Suprapubic skin (tissue), 4 donors: ENCODE measurements at regions not wholly inside any gene's neighbourhood (a gene's known extent, or its start where the extent isn't known, plus 50 kb on each side); places are given as distances from the start of the nearest gene placed in this dataset.

Experiments used
- DNase-seq, 2 donors: peaks; one replicate each; pipeline ENCODE4 v3.0.0-alpha.2; 2019; ENCODE audit warnings: low spot score in 2 of 2
- H3K27ac ChIP-seq: fragments of 200-600 bp; sonication (generic); one replicate; pipeline ENCODE4 v1.5.1; 2019
- H3K27me3 ChIP-seq: fragments of 200-600 bp; sonication (generic); one replicate; pipeline ENCODE4 v1.5.1; 2019
- H3K36me3 ChIP-seq: fragments of 200-600 bp; sonication (generic); one replicate; pipeline ENCODE4 v1.5.1; 2019
- H3K4me1 ChIP-seq: fragments of 200-600 bp; sonication (generic); one replicate; pipeline ENCODE4 v1.5.1; 2019
- H3K4me3 ChIP-seq: fragments of 200-600 bp; sonication (generic); one replicate; pipeline ENCODE4 v1.5.1; 2019; ENCODE audit warnings: mild to moderate bottlenecking
- H3K9me3 ChIP-seq: fragments of 200-600 bp; sonication (generic); one replicate; pipeline ENCODE4 v1.5.1; 2019
- EP300 ChIP-seq: sonication (generic); formaldehyde crosslinking; IDR thresholded peaks from one replicate; pipeline ENCODE4 v1.6.1; 2017; ENCODE audit warnings: antibody characterized with exemption
- POLR2A ChIP-seq, 2 donors: fragments of 450-650 bp; IDR thresholded peaks; one replicate each; pipeline ENCODE4 v1.6.1; 2017; ENCODE audit warnings: antibody characterized with exemption in 2 of 2, mild to moderate bottlenecking in 2 of 2, moderate library complexity in 2 of 2
- POLR2AphosphoS5 ChIP-seq, 3 donors: sonication (generic); formaldehyde crosslinking; IDR thresholded peaks; one replicate each; pipeline ENCODE4 v1.6.1; 2017; ENCODE audit warnings: antibody characterized with exemption in 3 of 3
- WGBS: methylation state at CpG from one replicate; pipeline ENCODE4 v1.1.5; 2018; 5-methylcytosine and 5-hydroxymethylcytosine counted together
- TF ChIP-seq, protein P1 (sequence below), 2 donors: fragments of 200-600 bp in 1 of 2; fragments of 450-650 bp in 1 of 2; sonication (generic) in 1 of 2; IDR thresholded peaks; one replicate each; pipeline ENCODE4 v1.5.1; 2016 to 2019; ENCODE audit warnings: antibody characterized with exemption in 2 of 2, mild to moderate bottlenecking in 1 of 2, moderate library complexity in 1 of 2

DNA sequence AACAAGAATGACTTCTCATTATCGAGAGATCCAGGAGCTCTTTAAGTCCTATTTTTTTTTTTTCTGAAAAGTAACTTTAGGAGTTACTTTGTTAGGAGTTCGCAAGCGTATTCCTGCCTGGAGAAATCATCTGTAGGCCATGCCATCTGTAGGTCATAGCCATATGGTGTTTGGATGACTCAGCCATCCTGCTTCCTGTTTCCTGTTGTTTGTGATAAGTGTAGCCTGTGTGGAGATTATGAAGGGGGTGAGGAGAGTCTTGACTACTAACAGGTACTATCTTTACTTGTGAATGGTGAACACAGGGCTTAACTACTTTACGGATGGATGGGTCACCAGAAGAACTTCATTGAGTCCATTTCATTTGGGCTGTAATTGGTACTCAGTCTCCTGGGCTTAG is 327.2 kb downstream of the PTPRU start:
- Histone ChIP-seq H3K36me3 (no peaks in the 10 kb centered on the region), H3K4me1 (no peaks in the 10 kb centered on the region), H3K27ac (no peak overlapping the region), H3K27me3 (no peaks in the 10 kb centered on the region), H3K4me3 (no peak overlapping the region), H3K9me3 (peaks cover 29% of the 10 kb centered on the region)
- no peak for TF ChIP-seq POLR2AphosphoS5 (IDR thresholded peaks at IDR 0.05)
- no peak for TF ChIP-seq EP300
- TF ChIP-seq, protein P1, sequence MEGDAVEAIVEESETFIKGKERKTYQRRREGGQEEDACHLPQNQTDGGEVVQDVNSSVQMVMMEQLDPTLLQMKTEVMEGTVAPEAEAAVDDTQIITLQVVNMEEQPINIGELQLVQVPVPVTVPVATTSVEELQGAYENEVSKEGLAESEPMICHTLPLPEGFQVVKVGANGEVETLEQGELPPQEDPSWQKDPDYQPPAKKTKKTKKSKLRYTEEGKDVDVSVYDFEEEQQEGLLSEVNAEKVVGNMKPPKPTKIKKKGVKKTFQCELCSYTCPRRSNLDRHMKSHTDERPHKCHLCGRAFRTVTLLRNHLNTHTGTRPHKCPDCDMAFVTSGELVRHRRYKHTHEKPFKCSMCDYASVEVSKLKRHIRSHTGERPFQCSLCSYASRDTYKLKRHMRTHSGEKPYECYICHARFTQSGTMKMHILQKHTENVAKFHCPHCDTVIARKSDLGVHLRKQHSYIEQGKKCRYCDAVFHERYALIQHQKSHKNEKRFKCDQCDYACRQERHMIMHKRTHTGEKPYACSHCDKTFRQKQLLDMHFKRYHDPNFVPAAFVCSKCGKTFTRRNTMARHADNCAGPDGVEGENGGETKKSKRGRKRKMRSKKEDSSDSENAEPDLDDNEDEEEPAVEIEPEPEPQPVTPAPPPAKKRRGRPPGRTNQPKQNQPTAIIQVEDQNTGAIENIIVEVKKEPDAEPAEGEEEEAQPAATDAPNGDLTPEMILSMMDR (IDR thresholded peaks at IDR 0.05): no peak
- TF ChIP-seq POLR2A (IDR thresholded peaks at IDR 0.05): no peak
- no peak for DNase-seq
- 83% methylated on average over 4 of the region's 4 CpGs for WGBS

DNA sequence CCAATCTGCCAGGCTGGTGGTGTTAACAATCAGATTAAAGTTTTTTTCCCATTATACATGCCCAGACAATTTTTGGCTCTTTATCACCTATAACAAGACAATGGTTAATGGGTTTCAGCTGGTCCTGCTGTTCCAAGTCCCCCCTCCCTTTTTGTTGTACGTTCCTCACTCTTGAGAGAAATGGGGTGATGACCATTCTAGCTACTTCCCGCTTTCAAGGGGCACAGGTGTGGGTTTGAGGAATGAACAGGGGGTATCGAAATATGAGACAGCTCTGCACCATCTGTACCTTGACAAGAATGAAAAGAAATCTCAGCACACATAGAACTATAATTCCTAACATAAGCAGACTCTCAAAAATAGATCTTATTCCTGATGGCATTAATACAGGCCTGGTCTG is 326.8 kb downstream of the PTPRU start:
- TF ChIP-seq POLR2AphosphoS5 (IDR thresholded peaks at IDR 0.05) (no peak), EP300 (no peak), POLR2A (IDR thresholded peaks at IDR 0.05) (no peak)
- TF ChIP-seq, protein P1 (IDR thresholded peaks at IDR 0.05): no peak
- Histone ChIP-seq H3K9me3 (peaks cover 28% of the 10 kb centered on the region), H3K27ac (no peak overlapping the region), H3K27me3 (no peaks in the 10 kb centered on the region), H3K4me1 (no peaks in the 10 kb centered on the region), H3K36me3 (no peaks in the 10 kb centered on the region), H3K4me3 (no peak overlapping the region)
- no peak for DNase-seq
- WGBS: 81% methylated on average over 3 of the region's 3 CpGs

DNA sequence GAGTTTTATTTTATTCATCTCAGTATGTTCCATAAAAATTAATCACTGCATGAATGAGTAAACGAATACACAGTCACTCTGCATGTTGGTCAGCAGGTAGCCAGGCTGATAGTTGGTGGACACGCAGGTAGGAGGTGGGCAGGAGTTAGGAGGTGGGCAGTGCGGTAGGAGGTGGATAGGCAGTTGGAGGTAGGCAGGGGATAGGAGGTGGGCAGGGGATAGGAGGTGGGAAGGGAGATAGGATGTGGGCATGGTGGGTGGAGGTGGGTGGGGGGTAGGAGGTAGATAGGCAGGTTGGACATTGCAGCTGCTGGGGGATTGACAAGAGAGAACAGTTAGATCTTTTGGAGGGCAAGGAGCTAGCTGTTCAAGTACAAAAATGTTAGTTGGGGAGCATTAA is 322.7 kb downstream of the PTPRU start:
- Histone ChIP-seq H3K27ac (no peak overlapping the region), H3K4me3 (no peak overlapping the region), H3K27me3 (peaks cover 3% of the 10 kb centered on the region), H3K36me3 (no peaks in the 10 kb centered on the region), H3K9me3 (peaks cover 5% of the 10 kb centered on the region), H3K4me1 (no peaks in the 10 kb centered on the region)
- DNase-seq: peak in 1 of 2 donors; percentile 11
- TF ChIP-seq POLR2A (IDR thresholded peaks at IDR 0.05): no peak
- TF ChIP-seq POLR2AphosphoS5 (IDR thresholded peaks at IDR 0.05): no peak
- TF ChIP-seq, protein P1 (IDR thresholded peaks at IDR 0.05): no peak
- no peak for TF ChIP-seq EP300
- 79% methylated on average over 3 of the region's 3 CpGs for WGBS

DNA sequence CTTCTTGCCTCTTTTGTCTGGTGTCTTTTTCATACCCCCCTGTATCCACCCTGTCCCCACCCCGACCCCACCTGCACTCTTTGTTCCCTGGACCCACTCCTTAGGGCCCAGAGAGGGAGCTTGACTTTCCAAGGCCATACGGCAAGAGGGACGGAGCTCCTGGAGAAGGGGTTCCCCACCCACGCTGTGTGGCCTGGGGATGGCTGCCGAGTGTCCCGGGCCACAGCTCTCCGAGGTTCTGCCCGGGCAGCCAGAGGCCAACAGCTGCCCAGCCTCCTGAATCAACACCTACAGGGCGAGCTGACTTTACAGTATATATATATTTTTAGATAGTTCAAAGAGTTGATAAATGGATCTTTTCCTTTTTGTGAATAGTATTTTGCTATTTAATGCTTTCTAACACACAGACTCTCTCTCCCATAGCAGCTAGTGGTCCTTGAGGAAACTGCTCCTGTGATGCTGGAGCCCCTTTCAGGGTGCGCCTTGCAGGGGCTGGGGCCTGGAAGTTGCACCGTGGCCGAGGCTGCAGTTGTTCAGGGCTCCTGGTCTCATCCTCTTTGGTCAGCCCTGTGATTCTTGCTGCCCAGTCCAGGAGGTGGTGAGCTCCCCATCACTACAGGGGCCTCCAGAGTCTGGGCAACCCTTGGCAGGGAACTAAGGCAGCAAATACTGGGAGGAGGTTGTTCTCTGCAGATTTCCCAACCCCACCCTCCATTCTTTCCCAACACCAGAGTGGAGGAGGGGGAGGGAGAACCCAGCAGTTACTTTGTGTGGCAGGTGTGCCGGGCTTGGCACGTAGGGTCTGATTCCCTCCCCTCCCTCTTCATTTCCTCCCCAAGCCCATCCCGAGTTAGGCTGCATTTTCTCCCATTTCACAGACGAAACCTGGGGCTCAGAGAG is 321.6 kb downstream of the PTPRU start:
- no peaks in the 10 kb centered on the region for H3K9me3 ChIP-seq
- peaks cover 3% of the 10 kb centered on the region for H3K27me3 ChIP-seq
- 75% methylated on average over 16 of the region's 16 CpGs for WGBS
- no peak overlapping the region for H3K27ac ChIP-seq
- H3K4me1 ChIP-seq: no peaks in the 10 kb centered on the region
- peak; percentile 38 to 43 for DNase-seq
- TF ChIP-seq POLR2A (IDR thresholded peaks at IDR 0.05): no peak
- no peak for TF ChIP-seq EP300
- TF ChIP-seq, protein P1 (IDR thresholded peaks at IDR 0.05): no peak
- TF ChIP-seq POLR2AphosphoS5 (IDR thresholded peaks at IDR 0.05): no peak
- no peak overlapping the region for H3K4me3 ChIP-seq
- H3K36me3 ChIP-seq: no peaks in the 10 kb centered on the region

DNA sequence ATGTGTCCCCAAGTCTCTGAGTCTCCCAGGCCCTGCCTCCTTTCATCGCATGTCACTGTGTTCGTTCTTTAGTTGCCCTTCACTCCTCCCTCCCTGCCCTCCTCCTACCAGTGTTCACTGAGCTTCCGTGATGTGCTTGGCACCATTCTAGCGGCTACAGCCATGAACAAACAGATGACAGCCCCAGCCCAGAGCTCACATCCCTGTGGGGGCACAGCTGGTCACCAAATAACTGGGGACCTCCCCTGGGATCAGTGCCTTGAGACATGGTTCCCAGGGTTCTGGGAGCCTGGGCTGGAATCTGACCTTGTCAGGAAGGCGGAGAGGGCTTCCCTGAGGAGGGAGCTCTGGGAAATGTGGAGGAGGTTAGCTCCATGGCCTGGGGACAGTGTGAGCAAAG is 320.7 kb downstream of the PTPRU start:
- H3K4me1 ChIP-seq: no peaks in the 10 kb centered on the region
- WGBS: 73% methylated on average over 4 of the region's 5 CpGs
- H3K27ac ChIP-seq: no peak overlapping the region
- no peaks in the 10 kb centered on the region for H3K9me3 ChIP-seq
- H3K27me3 ChIP-seq: peaks cover 3% of the 10 kb centered on the region
- TF ChIP-seq, protein P1 (IDR thresholded peaks at IDR 0.05): no peak
- TF ChIP-seq POLR2AphosphoS5 (IDR thresholded peaks at IDR 0.05) (no peak), POLR2A (IDR thresholded peaks at IDR 0.05) (no peak), EP300 (no peak)
- DNase-seq: peak; percentile 30 to 72
- no peak overlapping the region for H3K4me3 ChIP-seq
- no peaks in the 10 kb centered on the region for H3K36me3 ChIP-seq
